Panc1 (cell line): ENCODE measurements at regions not wholly inside any gene's neighbourhood (a gene's known extent, or its start where the extent isn't known, plus 50 kb on each side); places are given as distances from the start of the nearest gene placed in this dataset.

Experiments
- CTCF ChIP-seq: fragments of 450-650 bp; IDR thresholded peaks from 2 replicates; pipeline ENCODE4 v1.5.1; 2017; ENCODE audit warnings: mild to moderate bottlenecking
- POLR2AphosphoS5 ChIP-seq: IDR thresholded peaks from 2 replicates; pipeline ENCODE4 v1.6.1; 2012; ENCODE audit warnings: mild to moderate bottlenecking, low read depth, low read length, moderate library complexity

- TF ChIP-seq CTCF = no peak
- no peak for TF ChIP-seq POLR2AphosphoS5
Measured at GRCh38 chr6:23704479-23705052, 421.4 kb upstream of the NRSN1 start.
